CD4-positive, alpha-beta T cell treated with Interleukin-21 for 1 hour (primary cell): ENCODE measurements at regions not wholly inside any gene's neighbourhood (a gene's known extent, or its start where the extent isn't known, plus 50 kb on each side); places are given as distances from the start of the nearest gene placed in this dataset.
"Not testable (repeated sequence)": the region's sequence is repeated elsewhere in the genome, so short reads cannot be mapped to it uniquely, and the experiment has no call there.

Source experiments
- DNase-seq: peaks from one replicate; pipeline ENCODE4 v3.0.0-alpha.2; 2020

DNA sequence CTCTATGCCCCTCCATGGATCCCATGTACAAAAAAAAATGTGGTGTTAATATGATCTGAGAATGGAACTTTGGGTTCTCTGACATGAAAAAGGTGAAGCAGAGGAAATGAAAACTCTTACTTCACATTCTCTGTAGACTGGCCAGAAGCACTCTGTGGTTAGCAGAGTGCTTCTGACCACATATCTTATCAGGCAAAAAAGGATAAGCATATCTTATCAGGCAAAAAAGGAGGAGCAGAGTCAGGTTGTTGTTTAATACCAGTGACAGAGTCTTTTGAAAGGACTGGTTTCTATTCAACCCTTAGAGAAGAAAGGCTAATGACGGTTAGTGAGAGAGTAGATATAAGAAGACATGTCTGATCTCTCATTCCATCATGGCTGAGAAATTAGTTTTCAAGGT is 1404.8 kb downstream of the SLITRK1 start:
- DNase-seq, result no peak

DNA sequence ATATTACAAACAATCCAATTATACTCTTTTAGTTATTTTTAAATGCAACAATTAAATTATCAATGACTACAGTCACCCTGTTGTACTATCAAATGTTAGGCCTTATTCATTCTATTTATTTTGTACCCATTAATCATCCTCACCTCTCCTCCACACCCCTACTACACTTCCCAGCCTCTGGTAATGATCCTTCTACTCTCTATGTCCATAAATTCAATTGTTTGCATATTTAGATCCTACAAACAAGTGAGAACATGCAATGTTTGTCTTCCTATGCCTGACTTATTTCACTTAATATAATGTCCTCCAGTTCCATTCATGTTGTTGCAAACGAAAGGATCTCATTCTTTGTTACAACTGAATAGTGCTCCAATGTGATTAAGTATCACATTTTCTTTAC is 1414.6 kb downstream of the SLITRK1 start:
- DNase-seq, result no peak

DNA sequence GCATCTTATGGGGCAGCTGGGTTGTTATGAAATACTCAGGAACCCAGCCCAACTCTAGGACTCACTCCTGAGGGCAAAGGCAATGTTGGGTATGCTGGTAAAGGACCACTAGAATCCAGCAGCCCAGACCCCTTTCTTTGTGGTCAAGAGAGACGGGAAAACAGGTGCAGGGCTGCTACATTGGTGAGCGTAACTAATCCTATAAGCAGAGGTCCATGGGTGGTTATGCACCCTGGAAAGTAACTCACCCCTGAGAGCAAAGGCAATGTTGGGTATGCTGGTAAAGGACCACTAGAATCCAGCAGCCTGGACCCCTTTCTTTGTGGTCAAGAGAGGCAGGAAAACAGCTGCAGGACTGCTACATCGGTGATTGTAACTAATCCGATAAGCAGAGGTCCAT is 1422.7 kb downstream of the SLITRK1 start:
- not testable (repeated sequence) for DNase-seq

DNA sequence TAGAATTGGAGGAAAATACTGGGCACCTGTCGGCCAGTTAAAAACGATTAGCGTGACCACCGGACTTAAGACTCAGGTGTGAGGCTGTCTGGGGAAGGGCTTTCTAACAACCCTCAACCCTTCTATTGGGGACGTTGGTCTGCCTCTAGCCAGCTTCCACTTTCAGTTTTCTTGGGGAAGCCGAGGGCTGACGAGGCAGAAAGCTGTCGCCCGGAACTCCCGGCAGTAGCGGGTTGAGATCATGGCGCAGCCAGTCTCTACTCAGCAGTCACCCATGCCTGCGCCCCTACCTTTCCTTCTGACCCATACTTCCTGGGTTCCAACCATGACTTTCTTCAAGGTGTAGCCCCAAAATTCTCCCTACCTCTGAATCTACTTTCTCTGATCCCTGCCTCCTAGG is 1424.1 kb downstream of the SLITRK1 start:
- no peak for DNase-seq

DNA sequence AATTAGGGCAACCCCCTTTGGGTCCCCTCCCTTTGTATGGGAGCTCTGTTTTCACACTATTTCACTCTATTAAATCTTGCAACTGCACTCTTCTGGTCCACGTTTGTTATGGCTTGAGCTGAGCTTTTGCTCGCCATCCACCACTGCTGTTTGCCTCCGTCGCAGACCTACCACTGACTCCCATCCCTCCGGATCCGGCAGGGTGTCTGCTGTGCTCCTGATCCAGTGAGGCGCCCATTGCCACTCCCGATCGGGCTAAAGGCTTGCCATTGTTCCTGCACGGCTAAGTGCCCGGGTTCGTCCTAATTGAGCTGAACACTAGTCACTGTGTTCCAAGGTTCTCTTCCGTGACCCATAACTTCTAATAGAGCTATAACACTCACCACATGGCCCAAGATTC is 1424.7 kb downstream of the SLITRK1 start:
- DNase-seq, result not testable (repeated sequence)

DNA sequence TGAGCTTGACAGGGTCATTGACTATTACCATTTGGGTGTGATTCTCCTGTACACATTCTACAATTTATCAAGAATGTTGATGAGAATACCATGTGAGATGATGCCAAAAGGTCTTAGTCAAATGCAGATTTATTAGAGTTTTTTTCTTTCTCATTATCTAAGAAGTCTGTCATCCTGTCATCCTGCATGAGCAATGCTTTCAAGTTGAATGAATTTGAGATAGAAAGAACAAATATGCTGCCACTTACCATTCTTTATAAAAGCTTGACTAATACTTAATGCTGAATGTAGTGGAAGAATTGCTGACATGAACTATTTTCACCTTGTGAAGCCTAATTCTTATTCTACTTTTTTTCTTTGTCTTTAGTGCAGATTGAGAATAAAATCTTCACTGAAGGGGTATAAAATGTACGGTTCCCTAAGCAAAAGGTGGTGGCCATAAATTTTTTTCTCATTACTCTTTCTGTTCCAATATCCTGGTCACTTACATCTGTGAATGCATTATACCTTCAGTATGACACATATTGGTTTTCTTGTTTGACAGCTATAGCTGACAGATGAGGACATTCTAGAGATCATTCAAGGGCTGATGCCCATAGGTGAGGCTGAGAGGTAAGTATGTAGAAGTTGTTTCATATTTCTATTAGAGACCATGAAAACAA is 1434.7 kb downstream of the SLITRK1 start:
- no peak for DNase-seq

DNA sequence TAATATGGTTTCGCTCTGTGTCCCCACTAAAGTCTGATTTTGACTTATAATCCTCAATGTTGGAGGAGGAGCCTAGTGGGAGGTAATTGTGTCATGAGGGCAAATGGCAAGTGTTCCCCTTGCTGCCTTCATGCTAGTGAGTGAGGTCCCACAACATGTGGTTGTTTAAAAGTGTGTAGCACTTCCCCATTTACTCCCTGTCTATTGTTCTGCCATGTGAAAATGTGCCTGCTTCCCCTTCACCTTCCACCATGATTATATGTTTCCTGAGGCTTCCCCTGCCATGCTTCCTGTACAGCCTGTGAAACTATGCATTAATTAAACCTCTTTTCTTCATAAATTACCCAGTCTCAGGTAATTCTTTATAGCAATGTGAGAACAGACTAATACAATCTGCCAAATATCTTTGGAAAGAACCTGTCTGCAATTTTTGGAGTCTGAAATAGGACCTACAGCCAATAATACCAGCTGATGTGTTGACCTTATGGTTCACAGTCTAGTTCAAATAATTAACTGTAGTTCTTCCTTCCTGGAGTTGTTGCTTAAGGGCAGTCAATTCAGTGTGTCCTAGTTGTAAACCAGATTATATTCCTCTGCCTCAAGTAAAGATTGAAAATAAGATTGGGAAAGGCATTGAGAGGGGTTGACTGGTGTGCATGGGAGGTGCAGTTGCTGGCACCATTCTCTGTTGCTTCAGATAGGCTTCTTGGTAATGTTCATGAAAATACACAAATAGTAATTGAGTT is 1442.9 kb downstream of the SLITRK1 start:
- no peak for DNase-seq

DNA sequence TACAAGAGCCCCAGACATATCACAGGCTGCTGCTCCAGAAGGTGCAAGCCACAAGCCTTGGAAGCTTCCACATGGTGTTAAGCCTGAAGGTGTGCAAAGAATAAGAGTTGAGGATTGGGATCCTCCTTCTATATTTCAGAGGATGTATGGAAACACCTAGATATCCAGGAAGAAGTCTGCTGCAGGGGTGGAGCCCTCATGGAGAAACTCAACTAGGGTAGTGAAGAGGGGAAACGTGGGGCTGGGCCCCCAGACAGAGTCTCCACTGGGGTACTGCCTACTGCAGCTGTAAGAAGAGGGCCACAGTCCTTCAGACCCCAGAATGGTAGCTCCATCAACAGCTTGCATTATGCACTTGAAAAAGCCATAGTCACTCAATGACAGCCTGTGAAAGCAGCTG is 1444.0 kb downstream of the SLITRK1 start:
- no peak for DNase-seq

DNA sequence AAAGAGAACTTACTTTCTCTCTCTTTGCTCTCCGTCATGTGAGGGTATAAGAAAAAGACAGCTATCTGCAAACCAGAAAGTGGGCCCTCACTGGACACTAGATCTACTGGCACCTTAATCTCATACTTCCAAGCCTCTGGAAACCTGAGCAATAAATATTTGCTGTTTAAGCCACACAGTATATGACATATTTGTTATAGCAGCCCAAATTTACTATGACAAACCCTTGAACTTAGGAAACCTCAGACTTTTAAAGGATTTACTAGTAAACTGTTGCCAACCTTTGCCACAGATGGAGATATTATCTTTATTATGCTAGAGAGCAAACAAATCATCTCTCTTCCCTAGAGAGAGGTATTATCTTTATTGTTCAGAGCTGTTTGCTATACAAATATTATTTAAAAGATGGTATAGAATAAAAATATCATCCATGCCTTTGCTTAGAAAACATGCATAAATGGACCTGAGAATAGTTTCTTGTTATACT is 1446.1 kb downstream of the SLITRK1 start:
- DNase-seq, result no peak

DNA sequence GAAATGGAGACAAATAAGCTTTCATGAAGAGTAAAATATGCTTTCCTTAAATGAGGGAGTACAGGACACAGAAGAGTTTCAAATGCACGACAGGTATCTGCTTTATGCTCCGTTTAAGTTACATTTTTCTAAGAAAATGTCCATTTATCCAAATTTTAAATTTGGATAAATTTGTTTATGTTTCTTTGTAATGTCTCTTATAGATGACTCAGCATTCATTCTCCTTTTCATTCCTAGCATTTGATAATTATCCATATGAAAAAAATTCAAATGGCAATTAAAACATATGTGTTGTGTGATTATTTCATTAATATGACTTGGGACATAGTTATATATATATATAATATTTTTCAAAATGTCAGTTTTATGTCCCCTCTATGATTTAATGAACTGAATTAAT is 1449.3 kb downstream of the SLITRK1 start:
- DNase-seq, result no peak

DNA sequence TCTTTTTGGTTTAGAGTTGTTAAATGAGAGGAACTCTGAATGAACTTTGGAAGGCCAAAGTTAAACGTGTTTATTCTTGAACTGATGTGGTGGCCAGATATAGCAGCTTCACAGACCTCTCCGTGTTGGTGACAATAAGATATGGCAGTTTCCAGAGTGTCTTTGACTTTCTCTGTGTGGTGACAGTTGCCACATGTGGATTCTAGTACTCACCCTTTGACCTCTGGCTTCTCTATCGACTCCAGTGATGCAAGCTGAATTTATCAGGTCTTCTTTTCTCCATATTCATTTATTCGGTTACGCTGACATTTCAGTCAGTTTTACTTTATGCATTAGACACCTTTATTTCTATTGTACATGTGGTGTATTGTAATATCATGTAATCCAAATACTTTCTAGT is 1469.5 kb downstream of the SLITRK1 start:
- no peak for DNase-seq

DNA sequence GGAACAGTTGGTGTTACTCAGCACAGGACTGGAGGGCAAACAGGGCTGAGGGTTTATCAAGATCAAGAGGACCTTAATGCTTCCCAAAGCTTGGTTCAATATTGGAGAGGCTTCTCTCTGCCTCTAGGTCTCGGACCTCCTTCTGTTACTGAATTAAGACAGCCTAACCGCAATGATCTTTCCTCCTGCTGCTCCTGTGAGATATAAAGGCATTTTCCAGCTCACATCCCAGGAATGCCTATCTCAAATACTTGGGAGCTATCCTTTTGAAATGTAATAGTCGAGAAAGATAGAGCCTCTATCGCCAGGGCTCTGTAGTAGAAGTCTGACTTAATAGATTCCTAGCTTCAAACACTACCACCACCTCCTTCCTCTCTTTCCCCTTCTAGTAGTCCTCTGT is 1475.0 kb downstream of the SLITRK1 start:
- DNase-seq, result no peak

DNA sequence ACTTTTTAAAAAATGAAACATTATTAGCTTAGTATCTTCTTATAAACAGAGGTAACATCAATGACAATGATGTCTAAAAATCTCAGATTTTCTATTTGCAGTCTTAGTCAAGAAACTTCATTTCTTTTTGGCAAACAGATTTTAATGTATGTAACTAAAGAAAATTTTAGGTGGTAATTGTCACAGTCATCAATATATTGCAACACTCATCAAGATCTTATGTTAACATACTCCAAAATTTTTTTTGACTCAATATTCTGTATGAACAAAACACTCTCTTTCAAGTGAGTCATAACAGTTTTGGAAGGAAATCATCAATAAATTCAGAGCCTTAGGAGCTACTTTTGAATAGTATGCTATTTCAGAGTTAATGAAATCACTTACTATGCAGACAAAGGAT is 1507.6 kb downstream of the SLITRK1 start:
- no peak for DNase-seq

DNA sequence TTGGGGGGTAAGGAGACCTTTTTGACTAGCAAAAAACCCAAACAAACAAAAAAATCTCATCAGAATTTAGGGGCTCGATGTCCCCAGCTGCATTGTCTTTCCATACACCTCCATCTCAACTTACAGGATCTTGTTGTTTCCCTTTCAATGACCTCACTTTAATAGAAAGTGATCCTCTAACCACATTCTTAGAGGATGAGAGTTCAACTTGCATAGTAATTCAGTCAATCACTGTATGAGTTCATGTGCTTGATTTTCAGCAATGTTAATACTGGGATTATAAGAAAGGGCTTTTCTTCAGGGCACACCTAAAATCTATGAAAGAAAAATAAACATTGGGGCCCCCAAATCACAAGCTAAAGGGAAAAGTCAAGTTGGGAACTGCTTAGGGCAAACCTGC is 1512.0 kb downstream of the SLITRK1 start:
- no peak for DNase-seq

DNA sequence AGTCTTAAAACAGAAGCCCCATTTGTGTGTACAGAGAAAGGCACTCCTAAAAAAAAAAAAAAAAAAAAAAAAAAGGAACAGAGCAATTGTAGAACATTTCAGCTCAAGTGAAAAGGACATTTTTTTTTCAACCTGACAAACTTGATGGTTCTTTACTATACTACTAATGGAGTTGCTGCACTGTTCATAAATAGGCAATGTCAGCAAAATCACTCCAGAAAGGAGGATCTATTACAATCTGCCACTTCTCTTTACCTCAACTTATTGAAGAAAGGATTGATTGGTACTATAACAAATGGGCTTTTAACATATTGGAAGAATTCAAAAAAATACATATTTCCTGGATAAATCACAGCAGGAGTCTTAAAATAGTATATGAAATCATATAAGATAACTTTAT is 1517.7 kb downstream of the SLITRK1 start:
- DNase-seq, result no peak

DNA sequence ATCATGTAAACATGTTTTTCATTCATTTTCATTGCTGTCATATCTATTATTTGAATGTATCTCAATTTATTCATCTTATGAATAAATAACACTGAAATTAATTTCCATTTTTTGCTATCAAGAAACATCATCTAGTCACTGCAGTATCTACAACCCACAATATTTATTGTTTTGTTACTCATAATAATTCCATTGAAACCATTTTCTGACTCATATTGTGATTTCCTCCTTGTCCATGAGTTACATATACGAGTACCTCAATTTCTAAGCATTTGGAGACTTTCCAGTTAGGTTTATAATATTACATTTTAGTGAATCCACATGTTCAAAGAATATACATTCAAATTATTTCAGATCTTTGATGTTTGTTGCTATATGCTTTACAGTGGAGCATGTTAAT is 1524.0 kb downstream of the SLITRK1 start:
- no peak for DNase-seq

DNA sequence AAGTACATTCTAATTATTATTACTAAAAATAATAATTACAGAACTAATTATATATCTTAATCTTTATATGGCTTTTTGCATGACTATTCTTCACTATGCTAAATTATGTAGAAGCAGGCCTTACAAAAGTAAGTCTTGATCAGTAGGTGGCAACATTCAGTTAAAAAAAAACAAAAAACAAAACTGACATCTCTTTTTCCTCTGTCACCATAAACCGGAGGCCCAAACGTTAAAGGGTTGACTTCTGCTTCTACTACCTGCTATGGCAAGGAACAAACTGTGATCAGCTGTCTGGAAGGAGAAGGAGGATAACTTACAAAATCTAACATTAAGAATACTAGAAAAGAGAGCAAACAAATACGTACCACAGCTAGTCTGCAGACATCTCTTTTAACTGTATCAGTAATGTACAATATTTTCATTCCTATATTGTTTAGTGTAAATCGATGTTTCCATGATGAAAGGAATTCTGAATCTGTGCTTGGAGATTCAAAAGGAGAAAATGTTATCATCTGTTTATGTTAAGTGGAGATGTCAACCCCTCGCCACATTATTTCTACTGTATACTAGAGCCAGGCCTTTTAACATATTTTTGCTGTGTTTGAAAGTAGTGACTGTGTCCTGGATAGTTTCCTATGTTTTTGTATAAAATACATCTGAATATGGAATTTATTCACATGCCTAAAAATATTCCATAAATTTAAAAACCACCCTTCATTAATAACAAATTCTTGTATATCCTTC is 1525.4 kb downstream of the SLITRK1 start:
- DNase-seq, result no peak

DNA sequence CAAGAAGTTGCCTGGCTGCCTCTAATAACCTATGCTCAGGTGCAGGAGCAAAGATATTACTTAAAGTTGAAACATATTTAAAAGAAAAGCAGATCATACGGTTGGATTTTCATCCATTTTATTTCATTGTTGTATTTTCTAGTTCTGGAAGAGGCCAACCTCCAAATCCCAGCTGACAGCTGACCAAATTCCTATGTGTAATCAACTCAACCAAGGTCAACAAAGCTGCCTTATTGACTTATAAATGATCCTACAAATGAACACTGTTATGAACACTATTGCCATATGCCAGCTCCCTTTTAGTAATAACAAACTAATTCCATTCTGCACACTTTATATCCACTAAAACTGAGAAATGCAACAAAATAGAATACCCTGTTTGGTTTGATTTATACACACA is 1537.4 kb downstream of the SLITRK1 start:
- no peak for DNase-seq

DNA sequence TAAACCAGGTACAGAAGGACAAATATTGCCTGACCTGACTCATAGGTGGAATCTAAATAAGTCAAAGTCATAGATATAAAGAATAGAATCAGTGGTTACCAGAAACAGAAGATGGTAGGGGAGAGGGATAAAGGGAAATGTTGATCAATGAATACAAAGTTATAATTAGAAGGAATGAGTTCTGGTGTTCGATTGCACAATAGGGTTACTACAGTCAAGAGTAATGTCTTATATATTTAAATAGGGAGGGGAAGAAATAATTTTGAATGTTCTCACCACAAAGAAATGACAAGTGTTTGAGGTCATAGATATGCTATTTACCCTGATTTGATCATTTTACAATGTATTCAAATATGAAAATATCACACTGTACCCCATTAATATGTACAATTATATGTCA is 1541.2 kb downstream of the SLITRK1 start:
- DNase-seq, result no peak

DNA sequence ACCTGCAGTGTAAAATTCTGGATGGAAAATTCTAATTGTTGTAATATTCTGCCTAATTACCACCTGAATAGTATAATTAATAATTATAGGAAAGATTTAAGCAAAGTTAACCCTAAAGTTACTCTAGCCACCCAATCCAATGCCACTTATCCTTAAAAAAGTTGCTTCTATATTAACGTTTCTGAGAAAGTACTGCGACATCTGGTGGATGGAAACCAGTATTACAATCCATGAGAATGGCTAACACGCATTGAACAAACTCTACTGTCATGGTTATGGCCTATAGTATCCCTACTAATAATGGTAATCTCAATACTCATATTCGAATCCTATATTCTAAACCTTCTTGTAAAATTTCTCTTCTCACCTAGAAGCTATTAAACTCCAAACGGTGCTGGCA is 1551.8 kb downstream of the SLITRK1 start:
- no peak for DNase-seq

DNA sequence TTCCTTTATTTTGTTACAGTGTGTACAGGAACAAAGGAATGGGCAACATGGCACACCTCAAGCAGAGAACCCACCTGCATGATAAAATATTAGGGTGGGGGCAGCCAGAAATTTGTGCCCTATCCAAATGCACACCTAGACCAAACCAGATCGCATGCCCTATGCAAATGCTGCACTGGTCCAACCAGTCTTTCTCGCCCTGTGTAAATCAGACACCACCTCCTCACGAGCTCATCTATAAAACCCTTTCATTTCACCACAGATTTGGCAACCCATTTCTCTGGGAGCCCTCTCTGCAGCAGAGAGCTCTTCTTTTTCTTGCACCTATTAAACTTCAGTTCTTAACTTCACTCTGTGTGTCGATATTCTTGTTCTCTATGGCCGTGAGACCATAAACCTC is 1559.2 kb downstream of the SLITRK1 start:
- no peak for DNase-seq

DNA sequence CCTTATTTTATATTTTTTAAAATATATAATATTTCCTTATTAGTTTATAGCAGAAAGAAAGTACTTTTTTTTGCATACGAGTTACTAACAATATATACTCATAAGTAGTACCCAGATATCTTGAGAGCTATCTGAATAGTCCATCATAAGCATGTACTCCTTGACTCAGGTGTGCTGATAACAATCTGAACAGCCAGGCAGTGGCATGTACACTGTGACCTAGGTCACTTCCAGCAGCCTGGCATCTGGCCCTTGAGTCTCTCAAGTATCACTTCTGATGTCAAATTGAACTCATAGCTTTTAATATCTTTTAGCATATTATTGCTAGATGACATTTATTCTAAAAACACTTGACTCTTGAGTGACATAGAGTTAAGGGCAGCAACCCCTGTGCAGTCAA is 1576.7 kb downstream of the SLITRK1 start:
- no peak for DNase-seq

DNA sequence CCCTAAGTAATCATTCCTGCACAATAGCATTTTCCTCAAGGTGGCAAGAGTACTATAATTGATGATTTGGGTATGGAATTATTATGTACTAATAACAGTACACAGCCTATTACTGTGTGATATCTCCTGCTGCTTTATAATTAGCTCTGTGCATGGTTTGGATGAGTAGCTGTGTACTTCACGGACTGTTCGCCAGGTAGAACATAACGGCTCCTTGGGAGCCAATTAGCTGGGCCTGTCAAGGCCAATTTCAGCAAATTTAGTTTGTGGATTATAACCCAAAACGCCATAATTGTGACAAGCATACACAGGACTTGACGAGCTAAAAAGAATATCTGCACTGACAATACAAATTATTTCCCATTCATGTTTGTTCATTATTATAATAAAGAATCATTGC is 1584.2 kb downstream of the SLITRK1 start:
- DNase-seq, result no peak

DNA sequence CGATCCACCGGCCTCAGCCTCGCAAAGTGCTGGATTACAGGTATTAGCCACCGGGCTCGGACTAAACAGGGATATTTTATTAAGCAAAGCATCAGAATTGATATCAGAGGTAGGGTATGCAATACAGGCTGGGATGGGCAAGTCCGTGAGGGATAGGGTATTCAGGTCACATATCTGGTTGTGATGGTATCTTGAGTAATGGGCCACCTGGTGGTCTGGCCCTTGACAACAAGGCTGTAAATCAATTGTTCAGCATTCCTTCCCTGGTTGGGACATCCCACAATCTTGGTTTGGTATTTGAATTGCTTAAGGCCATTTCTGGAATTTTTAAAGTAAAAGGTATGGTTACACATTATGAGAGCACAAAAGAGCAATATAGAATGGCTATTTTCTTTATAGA is 1588.0 kb downstream of the SLITRK1 start:
- no peak for DNase-seq
